ENCODE measurements at regions not wholly inside any gene's neighbourhood (a gene's known extent, or its start where the extent isn't known, plus 50 kb on each side); places are given as distances from the start of the nearest gene placed in this dataset.

DNA sequence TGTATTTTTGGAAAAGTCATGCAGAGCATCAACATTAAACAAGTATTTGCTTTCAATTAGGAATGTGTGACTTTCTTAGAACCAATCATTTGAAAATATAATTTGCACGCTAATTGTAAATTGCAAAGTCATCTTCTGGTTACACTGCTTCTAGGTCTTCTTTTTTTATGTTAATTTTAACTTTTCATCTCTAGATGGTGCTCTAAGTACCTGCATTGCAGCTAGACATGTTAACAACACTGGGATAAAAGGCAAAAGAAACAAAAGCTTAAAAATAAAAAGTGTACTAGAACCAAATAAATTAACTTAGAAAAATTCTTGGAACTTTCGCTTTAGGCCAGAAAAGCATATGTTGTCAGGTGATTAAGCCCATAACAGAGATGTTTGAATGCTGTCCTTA, 2758.2 kb downstream of the PCDH9 start:
- Histone ChIP-seq H3K36me3 (no peaks in the 10 kb centered on the region), H3K4me3 (ENCODE audit: low read depth, low read length) (no peak overlapping the region), H3K27me3 (ENCODE audit: insufficient read depth, low read depth, severe bottlenecking) (no peaks in the 10 kb centered on the region), H3K9me3 (ENCODE audit: severe bottlenecking) (no peaks in the 10 kb centered on the region), H3K27ac (no peak overlapping the region)
- no peak for DNase-seq
- TF ChIP-seq, protein P1, sequence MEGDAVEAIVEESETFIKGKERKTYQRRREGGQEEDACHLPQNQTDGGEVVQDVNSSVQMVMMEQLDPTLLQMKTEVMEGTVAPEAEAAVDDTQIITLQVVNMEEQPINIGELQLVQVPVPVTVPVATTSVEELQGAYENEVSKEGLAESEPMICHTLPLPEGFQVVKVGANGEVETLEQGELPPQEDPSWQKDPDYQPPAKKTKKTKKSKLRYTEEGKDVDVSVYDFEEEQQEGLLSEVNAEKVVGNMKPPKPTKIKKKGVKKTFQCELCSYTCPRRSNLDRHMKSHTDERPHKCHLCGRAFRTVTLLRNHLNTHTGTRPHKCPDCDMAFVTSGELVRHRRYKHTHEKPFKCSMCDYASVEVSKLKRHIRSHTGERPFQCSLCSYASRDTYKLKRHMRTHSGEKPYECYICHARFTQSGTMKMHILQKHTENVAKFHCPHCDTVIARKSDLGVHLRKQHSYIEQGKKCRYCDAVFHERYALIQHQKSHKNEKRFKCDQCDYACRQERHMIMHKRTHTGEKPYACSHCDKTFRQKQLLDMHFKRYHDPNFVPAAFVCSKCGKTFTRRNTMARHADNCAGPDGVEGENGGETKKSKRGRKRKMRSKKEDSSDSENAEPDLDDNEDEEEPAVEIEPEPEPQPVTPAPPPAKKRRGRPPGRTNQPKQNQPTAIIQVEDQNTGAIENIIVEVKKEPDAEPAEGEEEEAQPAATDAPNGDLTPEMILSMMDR (IDR thresholded peaks at IDR 0.05; ENCODE audit: low read depth, low read length) = no peak

DNA sequence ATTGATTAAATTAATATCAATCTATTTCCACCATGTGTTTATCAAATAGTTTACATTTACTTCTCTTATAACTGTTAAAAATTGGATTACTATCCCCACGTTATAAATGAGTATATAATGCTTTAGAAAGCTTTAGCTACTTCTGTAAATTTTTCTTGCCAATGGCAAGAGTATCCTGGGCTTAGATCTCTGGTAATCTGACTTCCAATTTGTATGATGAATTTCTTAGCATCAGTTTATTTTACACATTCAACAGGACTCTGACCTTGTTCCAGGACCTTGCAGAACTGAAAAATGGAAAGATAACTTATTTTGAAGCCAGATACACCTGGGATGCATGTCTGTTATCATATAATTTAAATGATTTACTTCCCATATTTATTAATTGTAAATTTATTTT, 2759.4 kb downstream of the PCDH9 start:
- no peaks in the 10 kb centered on the region for H3K9me3 ChIP-seq (ENCODE audit: severe bottlenecking)
- H3K27me3 ChIP-seq (ENCODE audit: insufficient read depth, low read depth, severe bottlenecking) = no peaks in the 10 kb centered on the region
- no peak overlapping the region for H3K4me3 ChIP-seq (ENCODE audit: low read depth, low read length)
- TF ChIP-seq, protein P1 (IDR thresholded peaks at IDR 0.05; ENCODE audit: low read depth, low read length) = no peak
- no peaks in the 10 kb centered on the region for H3K36me3 ChIP-seq
- no peak for DNase-seq
- no peak overlapping the region for H3K27ac ChIP-seq

DNA sequence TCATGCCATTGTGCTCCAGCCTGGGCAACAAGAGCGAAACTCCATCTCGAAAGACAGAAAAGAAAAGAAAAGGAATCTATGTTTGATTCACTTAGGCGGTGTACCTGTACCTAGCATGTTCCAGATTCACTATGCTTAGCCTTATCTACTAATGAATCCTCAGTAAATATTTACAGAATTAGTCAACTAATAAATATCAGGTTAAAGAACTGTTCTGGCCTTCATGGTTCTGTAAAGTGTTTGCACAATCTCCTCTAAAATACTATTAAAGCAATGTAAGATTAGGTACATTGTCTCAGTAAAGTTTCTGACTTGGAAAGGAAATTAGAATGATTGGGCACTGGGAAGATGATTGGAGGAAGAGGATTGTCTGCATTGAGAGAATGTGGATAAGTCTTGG, 2770.4 kb downstream of the PCDH9 start:
- Histone ChIP-seq H3K4me3 (ENCODE audit: low read depth, low read length) (no peak overlapping the region), H3K9me3 (ENCODE audit: severe bottlenecking) (no peaks in the 10 kb centered on the region), H3K36me3 (no peaks in the 10 kb centered on the region), H3K27ac (no peak overlapping the region), H3K27me3 (ENCODE audit: insufficient read depth, low read depth, severe bottlenecking) (no peaks in the 10 kb centered on the region)
- TF ChIP-seq, protein P1 (IDR thresholded peaks at IDR 0.05; ENCODE audit: low read depth, low read length) = no peak
- DNase-seq = no peak

DNA sequence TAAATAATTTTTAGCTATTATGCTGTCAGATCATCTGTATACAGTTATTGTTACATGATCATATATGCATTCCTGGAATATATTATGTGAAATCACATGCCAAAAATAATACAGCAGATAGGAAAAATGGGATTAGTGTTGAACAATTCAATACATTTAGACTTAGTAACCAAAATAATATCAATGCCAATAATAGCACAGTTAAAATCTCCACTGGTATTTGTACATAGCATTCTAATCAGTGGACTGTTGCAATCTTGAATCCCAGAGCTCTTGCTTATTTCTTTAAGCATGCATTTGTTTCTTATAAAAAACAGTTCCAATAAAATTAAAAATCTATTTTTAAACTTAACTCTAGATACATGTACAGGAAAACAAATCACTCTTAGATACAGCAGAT, 2772.2 kb downstream of the PCDH9 start:
- Histone ChIP-seq H3K36me3 (no peaks in the 10 kb centered on the region), H3K4me3 (ENCODE audit: low read depth, low read length) (no peak overlapping the region), H3K27me3 (ENCODE audit: insufficient read depth, low read depth, severe bottlenecking) (no peaks in the 10 kb centered on the region), H3K27ac (no peak overlapping the region), H3K9me3 (ENCODE audit: severe bottlenecking) (no peaks in the 10 kb centered on the region)
- no peak for DNase-seq
- TF ChIP-seq, protein P1 (IDR thresholded peaks at IDR 0.05; ENCODE audit: low read depth, low read length) = no peak

DNA sequence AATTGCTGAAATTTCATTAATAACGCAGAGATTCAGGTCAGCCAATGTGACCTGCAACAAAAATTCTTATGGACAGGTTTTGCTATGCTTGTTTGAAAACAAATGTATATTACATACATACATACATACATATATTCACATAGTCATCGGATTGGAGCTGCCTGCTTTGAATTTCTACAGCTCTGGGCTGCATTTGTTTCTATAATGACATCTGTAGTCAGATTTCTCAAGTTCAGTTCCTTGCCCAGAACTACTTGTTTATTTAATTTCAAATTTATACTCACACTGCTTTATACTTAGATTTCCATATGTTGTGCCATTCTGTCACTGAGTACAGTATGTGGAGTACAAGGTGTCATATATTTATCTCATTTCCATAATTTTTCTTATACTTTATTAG, 2775.0 kb downstream of the PCDH9 start:
- no peak overlapping the region for H3K4me3 ChIP-seq (ENCODE audit: low read depth, low read length)

DNA sequence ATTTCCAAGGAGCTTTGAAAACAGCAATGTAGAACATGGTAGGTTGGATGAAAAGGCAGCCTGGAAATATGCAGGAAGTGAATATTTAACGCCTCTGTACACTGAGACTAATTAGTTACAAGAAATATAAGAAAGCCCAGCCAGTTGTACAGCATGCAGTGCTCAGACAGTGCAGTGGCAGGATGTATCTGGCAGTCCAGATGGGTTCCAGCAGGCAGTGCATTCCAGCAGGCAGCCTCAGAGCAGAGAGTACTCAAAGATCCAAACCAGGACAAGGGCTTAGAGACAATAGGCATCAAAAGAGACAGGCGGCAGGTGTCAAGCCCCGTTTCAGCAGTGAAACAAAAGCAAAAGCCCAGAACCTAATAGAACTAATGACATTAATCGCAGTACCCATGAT, 2776.3 kb downstream of the PCDH9 start:
- Histone ChIP-seq H3K9me3 (ENCODE audit: severe bottlenecking) (no peaks in the 10 kb centered on the region), H3K27me3 (ENCODE audit: insufficient read depth, low read depth, severe bottlenecking) (no peaks in the 10 kb centered on the region), H3K4me3 (ENCODE audit: low read depth, low read length) (no peak overlapping the region), H3K36me3 (no peaks in the 10 kb centered on the region), H3K27ac (no peak overlapping the region)
- DNase-seq = no peak
- TF ChIP-seq, protein P1 (IDR thresholded peaks at IDR 0.05; ENCODE audit: low read depth, low read length) = no peak

More for the DNA sequence above, 2775.0 kb downstream of the PCDH9 start:
- no peak for DNase-seq
- H3K27me3 ChIP-seq (ENCODE audit: insufficient read depth, low read depth, severe bottlenecking) = no peaks in the 10 kb centered on the region
- no peaks in the 10 kb centered on the region for H3K36me3 ChIP-seq
- H3K27ac ChIP-seq = no peak overlapping the region
- TF ChIP-seq, protein P1 (IDR thresholded peaks at IDR 0.05; ENCODE audit: low read depth, low read length) = no peak
- no peaks in the 10 kb centered on the region for H3K9me3 ChIP-seq (ENCODE audit: severe bottlenecking)
